Body of pancreas (tissue), 4 donors: ENCODE measurements at regions not wholly inside any gene's neighbourhood (a gene's known extent, or its start where the extent isn't known, plus 50 kb on each side); places are given as distances from the start of the nearest gene placed in this dataset.

Experiments used
- ATAC-seq: fragments of 150-250 bp; one replicate; pipeline ENCODE4 v1.9.1; 2016
- DNase-seq, 4 donors: peaks; one replicate each; pipeline ENCODE4 v3.0.0-alpha.2; 2019
- H3K27ac ChIP-seq, 4 donors: fragments of 200-600 bp; sonication (generic); 1 replicate in 3 of 4; 2 replicates in 1 of 4; pipeline versions ENCODE4 v1.5.1 to v1.6.1; 2016 to 2019; ENCODE audit warnings: mild to moderate bottlenecking in 1 of 4, mixed read lengths in 1 of 4, moderate library complexity in 1 of 4
- H3K27me3 ChIP-seq, 2 donors: fragments of 200-600 bp; sonication (generic); one replicate each; pipeline ENCODE4 v1.6.0; 2016; ENCODE audit warnings: mild to moderate bottlenecking in 1 of 2
- H3K36me3 ChIP-seq, 2 donors: fragments of 200-600 bp; sonication (generic); replicated peaks in 1 of 2; 2 replicates each; pipeline ENCODE4 v1.5.1; 2016; ENCODE audit warnings: low read depth in 2 of 2; ENCODE audit not compliant: insufficient read depth in 1 of 2
- H3K4me1 ChIP-seq: fragments of 200-600 bp; sonication (generic); one replicate; pipeline ENCODE4 v1.6.0; 2016
- H3K4me3 ChIP-seq, 2 donors: fragments of 200-600 bp; sonication (generic); 1 replicate in 1 of 2; 2 replicates in 1 of 2; pipeline ENCODE4 v1.5.1; 2016 to 2019
- H3K9me3 ChIP-seq, 3 donors: fragments of 200-600 bp; sonication (generic); 1 replicate in 2 of 3; 2 replicates in 1 of 3; pipeline ENCODE4 v1.5.1; 2016
- POLR2A ChIP-seq, 3 donors: fragments of 450-650 bp; IDR thresholded peaks; one replicate each; pipeline ENCODE4 v1.6.1; 2016; ENCODE audit warnings: antibody characterized with exemption in 3 of 3, mild to moderate bottlenecking in 2 of 3
- WGBS, 2 donors: methylation state at CpG; one replicate each; pipeline ENCODE4 v1.1.5; 2017; 5-methylcytosine and 5-hydroxymethylcytosine counted together
- intact Hi-C: fragments of 100-400 bp; cut with DNase I; formaldehyde crosslinking; loops from one replicate; pipeline ENCODE4 v1.15.1; 2023
- TF ChIP-seq, protein P1 (sequence below), 7 experiments: fragments of 450-650 bp in 4 of 7; fragments of 200-600 bp in 3 of 7; sonication (generic) in 3 of 7; IDR thresholded peaks; one replicate each; pipeline ENCODE4 v1.5.1; 2016 to 2019; ENCODE audit warnings: antibody characterized with exemption in 7 of 7

DNA sequence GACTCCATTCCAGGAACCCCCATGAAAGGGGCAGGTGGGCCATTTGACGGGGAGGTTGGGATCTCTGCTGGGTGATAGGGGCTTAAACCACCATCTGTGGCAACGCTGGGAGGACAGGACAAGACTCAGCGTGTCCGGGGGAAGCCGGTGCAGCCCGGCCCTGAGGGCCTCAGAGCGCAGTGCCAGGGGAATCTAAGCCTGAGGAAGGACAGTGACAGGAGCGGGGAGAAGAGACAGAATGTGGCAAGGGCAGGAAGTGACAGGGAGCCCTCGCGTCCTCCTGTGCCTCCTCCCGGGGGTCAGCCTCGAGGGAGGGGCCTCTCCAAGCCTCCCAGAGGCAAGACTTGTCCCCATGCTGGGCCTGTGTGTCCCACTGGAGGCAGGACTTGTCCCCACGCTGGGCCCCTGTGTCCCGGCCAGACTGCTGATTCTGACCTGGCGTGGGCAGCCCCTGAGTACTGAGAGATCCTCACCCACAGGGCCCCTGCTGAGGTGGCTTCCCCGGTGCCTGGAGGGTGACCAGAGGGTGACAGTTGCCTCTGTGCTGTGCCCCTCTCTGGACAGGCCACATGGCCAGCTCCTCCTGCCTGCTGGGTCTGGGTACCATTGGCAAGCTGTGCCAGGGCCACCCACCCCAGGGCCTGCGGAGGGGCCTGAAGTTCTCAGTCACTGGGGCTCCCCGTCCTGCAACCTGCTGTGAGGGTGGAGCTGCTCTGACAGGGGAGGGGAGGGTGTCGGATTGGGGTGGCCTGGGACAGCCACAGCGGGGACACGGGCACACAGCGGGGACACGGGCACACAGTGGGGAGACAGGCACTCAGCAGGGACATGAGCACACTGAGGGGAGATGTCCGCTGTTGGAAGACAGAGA lies 676.2 kb downstream of the BRD1 start:
- Histone ChIP-seq H3K9me3 (no peaks in the 10 kb centered on the region), H3K36me3 (no peaks in the 10 kb centered on the region), H3K4me1 (no peaks in the 10 kb centered on the region), H3K27ac (no peak overlapping the region), H3K27me3 (no peaks in the 10 kb centered on the region), H3K4me3 (no peak overlapping the region)
- intact Hi-C loops: no loop called here
- ATAC-seq: no peak
- DNase-seq: no peak
- TF ChIP-seq POLR2A (IDR thresholded peaks at IDR 0.05): no peak
- TF ChIP-seq, protein P1, sequence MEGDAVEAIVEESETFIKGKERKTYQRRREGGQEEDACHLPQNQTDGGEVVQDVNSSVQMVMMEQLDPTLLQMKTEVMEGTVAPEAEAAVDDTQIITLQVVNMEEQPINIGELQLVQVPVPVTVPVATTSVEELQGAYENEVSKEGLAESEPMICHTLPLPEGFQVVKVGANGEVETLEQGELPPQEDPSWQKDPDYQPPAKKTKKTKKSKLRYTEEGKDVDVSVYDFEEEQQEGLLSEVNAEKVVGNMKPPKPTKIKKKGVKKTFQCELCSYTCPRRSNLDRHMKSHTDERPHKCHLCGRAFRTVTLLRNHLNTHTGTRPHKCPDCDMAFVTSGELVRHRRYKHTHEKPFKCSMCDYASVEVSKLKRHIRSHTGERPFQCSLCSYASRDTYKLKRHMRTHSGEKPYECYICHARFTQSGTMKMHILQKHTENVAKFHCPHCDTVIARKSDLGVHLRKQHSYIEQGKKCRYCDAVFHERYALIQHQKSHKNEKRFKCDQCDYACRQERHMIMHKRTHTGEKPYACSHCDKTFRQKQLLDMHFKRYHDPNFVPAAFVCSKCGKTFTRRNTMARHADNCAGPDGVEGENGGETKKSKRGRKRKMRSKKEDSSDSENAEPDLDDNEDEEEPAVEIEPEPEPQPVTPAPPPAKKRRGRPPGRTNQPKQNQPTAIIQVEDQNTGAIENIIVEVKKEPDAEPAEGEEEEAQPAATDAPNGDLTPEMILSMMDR (IDR thresholded peaks at IDR 0.05): no peak
- 64 to 70% methylated on average over 13 to 20 of the region's 24 CpGs for WGBS, 2 donors

DNA sequence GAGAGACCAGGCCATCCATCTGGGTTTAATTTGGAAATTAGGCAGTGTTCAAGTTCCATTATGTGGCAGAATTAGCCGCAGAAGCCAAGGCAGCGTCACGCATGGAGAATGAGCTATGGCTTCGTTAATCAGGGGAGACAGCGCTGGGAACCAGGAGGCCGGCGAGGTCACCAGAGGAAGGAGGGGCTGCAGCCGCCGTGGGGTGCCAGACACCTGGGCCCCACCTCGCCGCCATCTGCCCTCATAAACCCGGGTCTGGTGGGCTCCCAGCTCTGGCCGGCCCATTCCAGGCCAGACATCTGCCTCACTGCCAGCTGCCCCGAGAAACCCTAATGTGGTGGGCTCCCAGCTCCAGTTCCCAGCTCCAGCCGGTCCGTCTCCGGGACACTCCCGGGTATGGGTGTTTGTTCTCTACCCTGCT lies 676.9 kb downstream of the BRD1 start:
- no peak for TF ChIP-seq POLR2A (IDR thresholded peaks at IDR 0.05)
- TF ChIP-seq, protein P1 (IDR thresholded peaks at IDR 0.05): no peak
- Histone ChIP-seq H3K9me3 (no peaks in the 10 kb centered on the region), H3K27ac (no peak overlapping the region), H3K4me3 (no peak overlapping the region), H3K36me3 (no peaks in the 10 kb centered on the region), H3K27me3 (no peaks in the 10 kb centered on the region), H3K4me1 (no peaks in the 10 kb centered on the region)
- no peak for ATAC-seq
- WGBS, 2 donors: 52 to 75% methylated on average over 10 to 18 of the region's 18 CpGs
- intact Hi-C loops: no loop called here
- no peak for DNase-seq

DNA sequence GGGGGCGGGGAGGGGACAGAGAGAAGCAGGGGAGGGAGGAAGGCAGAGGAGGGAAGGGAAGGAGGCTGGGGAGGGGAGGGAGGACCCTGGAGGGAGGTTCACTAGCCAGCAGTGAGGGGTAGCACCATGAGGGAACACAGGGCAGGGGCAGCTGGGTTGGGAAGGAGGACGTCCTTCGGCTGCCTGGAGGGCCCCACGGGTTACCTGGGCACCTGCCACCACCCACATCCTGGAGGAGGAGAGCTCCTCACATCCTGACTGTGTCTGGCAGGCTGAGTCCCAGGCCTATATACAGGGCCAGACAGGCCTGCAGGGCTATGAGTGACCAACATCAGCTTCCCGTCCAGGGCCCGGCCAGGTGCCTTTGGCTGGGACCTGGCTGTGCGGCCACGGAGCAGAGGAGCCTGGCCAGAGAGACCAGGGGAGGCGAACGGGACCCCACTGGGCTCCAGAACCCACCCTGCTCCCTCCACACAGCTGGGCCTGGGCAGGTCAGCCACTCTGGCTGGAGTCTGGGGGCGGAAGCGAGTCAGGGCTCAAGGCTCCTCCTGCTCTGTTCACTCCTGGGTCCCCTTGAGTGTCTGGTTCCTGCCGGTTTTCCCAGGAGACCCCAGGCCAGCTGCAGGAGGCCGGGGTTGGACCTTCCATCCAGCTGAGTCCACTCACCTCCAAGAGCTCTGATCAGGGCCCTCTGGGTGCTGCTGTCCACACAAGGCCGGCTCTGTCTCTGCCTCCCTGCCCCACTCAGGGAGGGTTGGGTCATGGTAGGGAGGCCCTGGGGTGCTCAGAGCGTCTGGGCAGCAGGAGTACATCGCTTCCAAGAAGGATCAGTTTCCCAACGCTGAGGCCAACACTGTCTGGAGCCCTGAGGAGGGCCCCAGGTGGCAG lies 677.7 kb downstream of the BRD1 start:
- H3K27me3 ChIP-seq: no peaks in the 10 kb centered on the region
- no peak for TF ChIP-seq POLR2A (IDR thresholded peaks at IDR 0.05)
- TF ChIP-seq, protein P1 (IDR thresholded peaks at IDR 0.05): no peak
- no peaks in the 10 kb centered on the region for H3K4me1 ChIP-seq
- ATAC-seq: no peak
- no peak overlapping the region for H3K4me3 ChIP-seq
- no peaks in the 10 kb centered on the region for H3K36me3 ChIP-seq
- WGBS, 2 donors: 34 to 65% methylated on average over 3 to 17 of the region's 18 CpGs
- no peak overlapping the region for H3K27ac ChIP-seq
- DNase-seq: no peak
- intact Hi-C loops: no loop called here
- no peaks in the 10 kb centered on the region for H3K9me3 ChIP-seq

GRCh38 chr22:49148895-49149418 lies 678.7 kb downstream of the BRD1 start:
- no peak for TF ChIP-seq POLR2A (IDR thresholded peaks at IDR 0.05)
- TF ChIP-seq, protein P1 (IDR thresholded peaks at IDR 0.05): no peak
- no peak for ATAC-seq
- Histone ChIP-seq H3K4me3 (no peak overlapping the region), H3K4me1 (no peaks in the 10 kb centered on the region), H3K27ac (no peak overlapping the region), H3K36me3 (no peaks in the 10 kb centered on the region), H3K27me3 (no peaks in the 10 kb centered on the region), H3K9me3 (no peaks in the 10 kb centered on the region)
- 41 to 74% methylated on average over 5 to 10 of the region's 10 CpGs for WGBS, 2 donors
- DNase-seq: no peak
- intact Hi-C loops: no loop called here
